Right kidney (tissue), 1 donor: ENCODE measurements at regions not wholly inside any gene's neighbourhood (a gene's known extent, or its start where the extent isn't known, plus 50 kb on each side); places are given as distances from the start of the nearest gene placed in this dataset.
"Not testable (repeated sequence)": the region's sequence is repeated elsewhere in the genome, so short reads cannot be mapped to it uniquely, and the experiment has no call there.

ENCODE experiments used
- DNase-seq: peaks from one replicate; pipeline ENCODE4 v3.0.0-alpha.2; 2016

GRCh38 chr3:34886443-34886842, 752.9 kb upstream of the ARPP21 start:
- no peak for DNase-seq

- no peak for DNase-seq
Observed at GRCh38 chr3:34889641-34890040, 749.7 kb upstream of the ARPP21 start.

GRCh38 chr3:34890247-34890646, 749.1 kb upstream of the ARPP21 start:
- no peak for DNase-seq

GRCh38 chr3:34891941-34892340, 747.4 kb upstream of the ARPP21 start:
- DNase-seq = no peak

GRCh38 chr3:34895841-34896240, 743.5 kb upstream of the ARPP21 start:
- DNase-seq = no peak

- DNase-seq = not testable (repeated sequence)
Observed at GRCh38 chr3:34909679-34910078, 729.6 kb upstream of the ARPP21 start.

- no peak for DNase-seq
Observed at GRCh38 chr3:34919025-34919424, 720.3 kb upstream of the ARPP21 start.

GRCh38 chr3:34920806-34921205, 718.5 kb upstream of the ARPP21 start:
- DNase-seq = no peak

- no peak for DNase-seq
Observed at GRCh38 chr3:34924961-34925360, 714.4 kb upstream of the ARPP21 start.

- no peak for DNase-seq
Observed at GRCh38 chr3:34925851-34926250, 713.5 kb upstream of the ARPP21 start.

GRCh38 chr3:34929036-34929435, 710.3 kb upstream of the ARPP21 start:
- no peak for DNase-seq

- no peak for DNase-seq
Observed at GRCh38 chr3:34934660-34935059, 704.7 kb upstream of the ARPP21 start.

- DNase-seq = no peak
Observed at GRCh38 chr3:34938784-34939183, 700.5 kb upstream of the ARPP21 start.

- no peak for DNase-seq
Observed at GRCh38 chr3:34942256-34942655, 697.1 kb upstream of the ARPP21 start.

- no peak for DNase-seq
Observed at GRCh38 chr3:34947834-34948233, 691.5 kb upstream of the ARPP21 start.

GRCh38 chr3:34948517-34948916, 690.8 kb upstream of the ARPP21 start:
- DNase-seq = no peak

GRCh38 chr3:34955680-34956079, 683.6 kb upstream of the ARPP21 start:
- no peak for DNase-seq

- DNase-seq = no peak
Observed at GRCh38 chr3:34956511-34956910, 682.8 kb upstream of the ARPP21 start.

- DNase-seq = no peak
Observed at GRCh38 chr3:34957677-34958076, 681.6 kb upstream of the ARPP21 start.

- DNase-seq = no peak
Observed at GRCh38 chr3:34969513-34969912, 669.8 kb upstream of the ARPP21 start.

- no peak for DNase-seq
Observed at GRCh38 chr3:34972481-34972880, 666.8 kb upstream of the ARPP21 start.

- no peak for DNase-seq
Observed at GRCh38 chr3:34973586-34973985, 665.7 kb upstream of the ARPP21 start.

GRCh38 chr3:34983631-34984030, 655.7 kb upstream of the ARPP21 start:
- DNase-seq = no peak

- no peak for DNase-seq
Observed at GRCh38 chr3:34988296-34988695, 651.0 kb upstream of the ARPP21 start.

- no peak for DNase-seq
Observed at GRCh38 chr3:34995796-34996430, 643.4 kb upstream of the ARPP21 start.
